CD4-positive, alpha-beta T cell treated with Interleukin-12 subunit alpha and Interleukin-12 subunit beta, for 1 hour (primary cell): ENCODE measurements at regions not wholly inside any gene's neighbourhood (a gene's known extent, or its start where the extent isn't known, plus 50 kb on each side); places are given as distances from the start of the nearest gene placed in this dataset.

Experiments used
- DNase-seq: peaks from one replicate; pipeline ENCODE4 v3.0.0-alpha.2; 2020

- no peak for DNase-seq
Measured at GRCh38 chr9:106356924-106357323, 506.0 kb upstream of the ZNF462 start.

- no peak for DNase-seq
Measured at GRCh38 chr9:106358331-106358730, 504.6 kb upstream of the ZNF462 start.

DNA sequence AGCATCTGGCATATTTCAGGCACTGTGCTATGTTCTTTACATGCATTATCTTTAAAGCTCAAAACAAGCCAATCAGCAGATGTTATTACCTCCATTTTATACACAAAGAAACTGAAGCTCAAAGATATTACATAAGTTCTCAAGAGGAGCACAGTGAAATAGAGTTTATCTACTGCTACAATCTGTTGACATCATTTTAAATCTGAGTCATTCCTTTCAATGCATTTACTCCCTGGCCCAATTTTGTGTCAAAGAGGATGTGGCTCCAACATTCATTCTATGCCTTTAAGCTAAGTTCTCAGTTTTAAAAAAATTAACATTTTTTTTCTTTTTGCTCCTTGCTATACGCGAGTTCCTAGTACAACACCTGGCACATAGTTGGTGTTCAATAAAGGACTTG is 486.3 kb upstream of the ZNF462 start:
- DNase-seq: no peak

GRCh38 chr9:106383072-106383471 is 479.9 kb upstream of the ZNF462 start:
- no peak for DNase-seq

- DNase-seq: no peak
Measured at GRCh38 chr9:106387965-106388364, 475.0 kb upstream of the ZNF462 start.

DNA sequence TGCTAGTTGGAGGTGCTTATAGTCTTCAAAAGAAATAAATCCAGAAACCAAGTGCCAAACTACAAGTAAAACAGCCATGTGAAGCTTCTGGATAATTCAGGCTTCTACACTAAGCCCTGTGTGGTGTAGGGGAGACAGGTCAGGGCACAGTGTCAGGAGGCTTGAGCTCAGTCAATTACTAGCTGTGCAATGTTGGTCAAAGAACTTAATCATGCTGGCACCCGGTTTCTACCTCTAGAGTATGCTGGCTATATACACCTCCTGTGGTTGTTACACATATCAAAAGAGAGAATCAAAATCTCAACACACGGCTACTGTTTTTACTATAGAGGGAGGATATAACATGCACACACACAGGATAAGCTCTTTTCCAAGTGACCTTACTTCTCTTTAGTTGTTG is 469.7 kb upstream of the ZNF462 start:
- DNase-seq: no peak

DNA sequence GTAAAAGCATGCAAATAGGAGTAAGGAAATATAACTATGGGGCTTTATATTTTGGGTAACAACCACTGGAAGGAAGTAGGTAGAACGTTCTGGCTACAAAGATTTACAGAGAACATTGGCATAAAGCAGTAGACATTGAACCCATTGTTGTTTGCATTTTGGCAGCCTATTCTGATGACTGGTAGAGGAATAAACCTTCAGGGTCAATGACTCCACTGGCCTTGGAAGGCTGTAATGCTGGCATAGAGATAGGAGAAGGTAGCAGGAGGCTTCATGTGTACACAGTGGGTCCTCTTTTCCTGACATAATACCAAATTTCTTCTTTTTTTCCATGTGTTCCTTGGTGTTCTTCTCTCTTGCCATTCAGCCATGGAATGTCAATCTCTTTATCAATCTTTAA is 462.8 kb upstream of the ZNF462 start:
- DNase-seq: no peak

DNA sequence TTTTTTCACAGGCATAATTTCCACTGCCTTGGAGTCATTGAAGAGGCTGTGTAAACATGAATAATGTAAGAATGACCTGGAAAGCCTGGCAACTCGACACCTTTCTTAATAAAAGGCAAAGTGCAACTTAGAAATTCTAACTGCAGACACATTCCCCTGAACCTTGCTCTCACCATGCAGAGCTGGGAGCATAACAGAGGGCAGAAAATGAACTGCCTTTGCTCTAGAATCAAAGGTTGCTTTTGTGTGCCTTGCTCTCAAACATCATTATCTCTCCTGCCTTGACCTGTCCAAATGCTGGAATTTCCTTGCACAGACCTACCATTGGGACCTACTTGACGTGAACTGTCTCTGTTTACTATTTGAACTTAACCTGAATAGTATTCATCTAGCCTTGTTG is 462.0 kb upstream of the ZNF462 start:
- DNase-seq: no peak

DNA sequence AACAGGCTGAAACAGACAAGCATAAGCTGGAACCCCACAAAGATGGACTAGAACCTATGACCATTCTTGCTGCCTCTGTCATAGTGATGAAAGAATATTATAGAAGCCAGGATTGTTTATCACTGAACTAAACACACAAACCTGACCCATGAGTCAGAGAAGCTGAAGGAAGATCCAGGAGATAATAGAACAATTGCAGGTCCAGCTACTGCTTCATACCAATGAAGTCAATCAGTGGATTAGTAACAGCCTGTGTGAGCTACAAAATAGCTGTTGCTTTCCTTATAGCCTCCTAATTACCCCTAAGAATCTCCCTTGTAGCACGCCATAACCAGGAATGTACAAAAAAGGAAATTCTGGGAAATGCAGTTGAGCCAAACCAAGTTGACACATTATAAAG is 459.9 kb upstream of the ZNF462 start:
- DNase-seq: no peak

DNA sequence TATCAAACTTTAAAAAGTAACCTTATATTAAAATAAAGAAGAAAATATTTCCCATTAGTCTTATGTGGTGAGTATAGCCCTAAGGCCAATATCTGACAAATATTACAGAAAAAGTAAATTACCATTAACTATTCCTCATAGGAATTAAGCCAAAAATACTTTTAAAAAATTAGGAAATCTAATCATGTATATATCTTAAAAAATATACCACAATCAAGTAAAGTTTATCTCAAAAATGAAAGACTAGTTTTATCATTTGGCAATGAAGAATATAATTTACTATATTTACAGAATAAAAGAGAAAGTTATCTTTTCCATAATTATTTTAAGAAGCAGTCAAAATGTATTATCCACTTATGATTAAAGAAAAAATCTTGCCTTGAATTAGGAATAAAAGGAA is 458.8 kb upstream of the ZNF462 start:
- no peak for DNase-seq

DNA sequence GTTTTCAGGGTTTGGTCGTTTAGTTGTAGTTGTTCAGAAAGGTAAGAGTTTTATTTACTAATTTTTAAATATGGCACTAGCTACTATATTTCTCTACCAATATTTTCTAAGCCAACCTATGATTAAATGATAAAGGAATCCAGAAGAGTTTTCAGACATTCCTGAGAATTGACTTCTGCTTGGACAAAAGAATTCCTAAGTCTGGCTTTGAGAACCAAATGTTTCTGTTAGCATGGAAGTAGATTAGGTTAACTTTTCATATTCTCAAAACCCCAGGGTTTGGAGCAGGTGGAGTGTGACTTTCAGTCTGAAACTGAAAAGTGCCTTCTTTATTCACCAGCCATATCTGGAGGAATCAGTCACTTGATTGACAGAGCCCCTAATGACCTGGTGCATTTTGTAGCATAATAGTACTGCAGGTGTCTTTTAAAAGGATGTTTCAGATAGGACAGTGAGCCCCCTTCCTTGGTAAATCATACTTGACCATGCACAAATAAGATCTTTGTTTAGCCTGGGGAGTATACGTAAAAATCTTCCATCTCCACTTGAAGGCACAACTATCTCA is 457.0 kb upstream of the ZNF462 start:
- no peak for DNase-seq

- DNase-seq: no peak
Measured at GRCh38 chr9:106414042-106414441, 448.9 kb upstream of the ZNF462 start.

DNA sequence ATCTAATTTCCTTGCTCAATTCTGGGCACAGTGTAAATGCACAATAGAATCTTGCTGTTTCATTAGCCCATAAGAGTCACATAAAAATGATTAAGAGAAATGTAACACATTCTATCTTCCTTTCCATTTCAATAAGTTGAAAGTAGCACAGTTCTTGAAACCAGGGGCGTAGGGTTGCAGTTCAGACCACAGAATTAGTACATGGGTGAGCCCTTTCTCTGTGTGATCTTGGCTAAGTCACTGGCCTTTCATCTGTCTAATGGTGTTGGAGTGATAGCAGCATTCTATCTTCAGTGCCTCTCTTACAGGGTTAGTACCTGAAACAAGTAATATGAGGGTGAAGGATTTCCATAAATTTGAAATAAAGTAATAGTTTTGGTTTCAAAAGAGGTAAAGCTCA is 445.3 kb upstream of the ZNF462 start:
- DNase-seq: no peak

- DNase-seq: no peak
Measured at GRCh38 chr9:106419829-106420228, 443.1 kb upstream of the ZNF462 start.

GRCh38 chr9:106420511-106420944 is 442.4 kb upstream of the ZNF462 start:
- DNase-seq: no peak

GRCh38 chr9:106421772-106422171 is 441.2 kb upstream of the ZNF462 start:
- no peak for DNase-seq

DNA sequence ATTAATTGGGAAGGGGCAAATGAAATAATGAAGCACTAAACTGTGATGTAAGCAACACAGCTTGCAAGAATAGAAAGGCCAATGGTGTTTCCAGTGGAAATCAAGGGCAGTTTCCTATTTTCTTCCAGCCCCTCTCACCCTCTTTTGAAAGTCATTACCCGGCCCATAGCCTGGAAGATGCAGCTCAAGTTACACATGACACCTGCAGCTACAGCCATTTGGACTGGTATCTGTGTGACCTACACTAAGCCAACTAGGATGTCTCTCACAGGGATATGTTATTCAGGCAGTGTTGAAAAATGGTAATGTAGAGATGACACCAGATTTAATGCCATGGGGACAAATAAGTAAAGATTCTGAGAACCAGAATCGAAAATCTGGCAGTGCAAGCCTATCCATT is 439.4 kb upstream of the ZNF462 start:
- no peak for DNase-seq

- DNase-seq: no peak
Measured at GRCh38 chr9:106432631-106433030, 430.3 kb upstream of the ZNF462 start.

GRCh38 chr9:106438928-106439327 is 424.0 kb upstream of the ZNF462 start:
- no peak for DNase-seq

GRCh38 chr9:106441283-106441682 is 421.7 kb upstream of the ZNF462 start:
- DNase-seq: no peak

DNA sequence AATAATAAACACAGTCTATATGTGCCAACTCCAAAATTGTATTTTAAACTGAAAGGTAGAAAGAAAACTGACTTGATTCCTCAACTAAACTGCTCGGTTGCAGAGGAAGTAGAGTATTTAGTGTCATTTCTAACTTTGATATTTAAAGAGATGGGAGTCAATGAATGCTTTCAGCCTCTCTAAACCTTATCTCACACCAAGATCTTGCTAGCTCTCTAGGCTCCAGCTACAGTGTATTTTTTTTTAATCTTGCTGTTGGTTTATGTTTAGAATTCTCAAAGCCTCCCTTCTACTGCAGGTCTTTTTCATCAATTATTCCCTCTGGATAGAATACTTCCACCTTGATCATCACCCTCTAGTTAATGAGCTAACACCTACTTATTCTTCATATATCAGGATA is 419.4 kb upstream of the ZNF462 start:
- DNase-seq: no peak

DNA sequence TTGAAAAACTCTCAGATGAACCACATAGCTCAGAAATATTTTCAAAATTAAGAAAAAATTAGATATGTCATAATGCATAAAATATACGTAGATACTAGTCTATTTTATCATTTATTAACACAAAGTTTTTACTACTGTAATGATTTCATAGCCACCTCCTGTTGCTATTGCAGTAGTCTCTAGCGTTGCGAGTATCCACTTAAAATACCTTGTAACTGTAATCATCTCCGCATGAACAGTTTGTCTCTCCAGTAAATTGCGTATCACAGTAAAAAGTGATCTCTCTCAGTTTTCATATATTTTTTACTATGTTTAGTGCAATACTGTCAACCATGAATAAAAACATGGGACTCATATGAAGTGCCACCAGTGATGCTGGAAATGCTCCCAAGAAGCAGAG is 417.9 kb upstream of the ZNF462 start:
- DNase-seq: no peak

- no peak for DNase-seq
Measured at GRCh38 chr9:106449336-106449927, 413.5 kb upstream of the ZNF462 start.

GRCh38 chr9:106450549-106450948 is 412.4 kb upstream of the ZNF462 start:
- no peak for DNase-seq

DNA sequence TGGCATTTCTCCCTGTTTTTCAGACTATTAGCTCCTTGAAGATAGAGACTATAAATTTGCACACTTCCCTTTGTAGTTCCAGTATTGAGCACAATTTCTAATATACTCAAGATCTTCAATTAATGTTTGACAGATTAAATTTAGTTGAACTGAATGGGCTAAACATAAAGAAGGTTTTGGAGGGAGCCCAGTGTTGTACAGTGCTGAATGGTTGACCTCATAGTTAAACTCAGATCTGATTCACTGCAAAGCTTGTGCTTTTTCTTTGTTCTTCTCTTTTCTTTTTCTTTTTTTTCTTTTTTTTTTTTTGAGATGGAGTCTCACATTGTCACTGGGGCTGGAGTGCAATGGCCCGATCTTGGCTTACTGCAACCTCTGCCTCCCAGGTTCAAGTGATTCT is 411.7 kb upstream of the ZNF462 start:
- DNase-seq: no peak
